Activated naive CD4-positive, alpha-beta T cell treated with anti-CD3 and anti-CD28 coated beads, Interleukin-2, amount 50 U/mL, for 16 hours (primary cell): ENCODE measurements at regions not wholly inside any gene's neighbourhood (a gene's known extent, or its start where the extent isn't known, plus 50 kb on each side); places are given as distances from the start of the nearest gene placed in this dataset.

Experiments
- DNase-seq: peaks from one replicate; pipeline ENCODE4 v3.0.0-alpha.2; 2020

DNA sequence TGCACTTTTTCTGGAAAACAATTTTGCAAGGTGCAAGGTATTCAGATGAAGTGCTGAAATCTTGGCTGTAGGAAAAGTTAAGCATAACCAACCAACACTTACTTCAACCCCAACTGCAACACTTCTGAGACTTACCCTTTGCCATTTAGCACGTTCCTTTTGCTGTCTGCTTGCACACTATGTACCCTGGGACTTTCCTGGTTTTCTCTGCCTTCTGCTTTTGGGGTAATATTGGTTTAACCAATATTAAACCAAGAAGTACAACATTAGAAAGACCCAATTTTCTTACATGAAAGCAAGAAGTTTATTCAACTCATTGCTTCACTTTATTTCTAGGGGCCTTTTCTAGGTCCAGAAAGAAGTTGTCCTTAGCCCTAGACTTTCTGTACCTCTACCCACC is 193.0 kb downstream of the HLX start:
- DNase-seq = no peak

DNA sequence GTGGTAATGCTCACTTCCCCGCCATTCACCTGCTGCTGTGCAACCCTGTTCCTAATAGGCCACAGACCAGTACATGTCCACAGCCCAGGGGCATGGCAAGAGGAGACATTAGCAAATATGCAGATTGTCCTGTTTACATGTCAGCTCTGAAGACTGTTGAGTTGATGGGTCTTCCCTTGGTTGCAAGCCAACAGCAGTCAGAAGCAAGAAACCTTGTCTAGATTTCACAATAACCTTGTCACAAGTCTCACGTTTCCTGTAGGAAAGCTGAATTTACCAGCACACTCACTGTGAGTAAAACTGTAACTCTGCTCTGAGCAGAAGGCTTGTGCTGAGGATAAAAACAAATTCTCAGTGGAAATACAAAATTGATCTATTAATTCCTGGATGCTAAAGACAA is 195.1 kb downstream of the HLX start:
- DNase-seq = no peak

DNA sequence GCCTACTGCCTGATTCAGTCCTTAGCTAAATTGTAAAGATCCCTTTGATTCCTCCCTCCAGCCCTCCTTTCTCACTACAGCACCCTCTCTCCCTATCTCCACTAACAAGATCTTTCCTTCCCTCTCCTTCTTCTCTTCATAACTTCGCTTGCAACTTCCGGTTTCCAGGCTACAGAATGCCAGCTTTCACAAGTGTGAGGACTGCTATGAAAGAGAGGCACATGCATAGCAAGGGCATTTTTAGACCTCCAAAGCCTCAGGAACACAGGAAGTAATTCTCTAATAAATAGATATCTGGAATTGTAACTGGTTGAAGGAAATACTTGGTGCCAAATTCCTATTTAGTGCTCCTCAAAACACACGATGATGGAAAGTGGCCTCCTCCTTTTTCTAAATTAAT is 196.7 kb downstream of the HLX start:
- no peak for DNase-seq

DNA sequence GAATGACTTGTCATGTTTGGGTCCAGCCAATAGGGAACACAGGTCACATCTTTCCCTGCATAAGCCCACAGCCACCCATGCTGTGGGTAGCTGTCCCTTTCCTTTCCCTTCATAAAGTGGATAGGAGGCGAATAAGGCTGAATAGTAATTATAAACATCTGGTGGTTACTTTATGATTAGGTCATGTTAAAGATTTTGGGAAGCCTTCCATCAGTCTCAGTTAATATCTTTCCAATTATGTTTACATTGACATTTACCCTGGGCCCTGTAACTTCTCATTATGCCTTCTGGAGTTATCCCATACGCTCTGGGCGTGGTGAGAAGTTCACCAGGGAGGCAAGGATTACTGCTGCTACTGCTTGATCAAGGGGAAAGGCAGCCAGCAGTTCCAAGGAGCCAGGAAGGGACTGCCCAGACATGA is 197.2 kb downstream of the HLX start:
- no peak for DNase-seq

DNA sequence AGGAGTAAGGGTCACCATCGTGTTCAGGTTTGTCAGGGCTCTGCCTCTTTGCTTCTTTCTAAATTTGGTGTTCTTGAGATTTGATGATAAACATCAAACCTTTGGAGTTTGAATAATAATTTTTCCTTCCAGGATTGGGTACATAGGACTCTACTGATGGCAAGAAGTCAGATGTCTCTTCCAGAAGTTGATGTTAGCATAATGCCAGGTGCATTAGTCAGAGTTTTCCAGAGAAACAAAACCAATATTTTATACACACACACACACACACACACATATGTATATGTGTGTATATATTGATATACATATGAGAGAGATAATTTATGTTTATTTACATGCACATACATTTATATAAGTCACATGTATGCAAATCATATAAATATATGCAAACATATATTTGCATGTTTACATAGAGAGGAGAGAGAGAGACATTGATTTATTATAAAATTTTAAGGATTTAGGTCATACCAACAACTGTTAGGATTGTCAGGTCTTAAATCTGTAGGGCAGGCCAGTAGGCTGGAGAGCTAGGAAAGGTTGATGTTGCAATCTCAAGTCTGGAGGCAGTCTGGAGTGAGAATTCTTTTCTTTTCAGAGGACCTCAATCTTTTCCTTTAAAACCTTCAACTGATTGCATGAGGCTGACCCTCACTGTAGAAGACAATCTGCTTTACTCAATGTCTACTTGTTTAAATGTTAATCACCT is 199.2 kb downstream of the HLX start:
- no peak for DNase-seq

DNA sequence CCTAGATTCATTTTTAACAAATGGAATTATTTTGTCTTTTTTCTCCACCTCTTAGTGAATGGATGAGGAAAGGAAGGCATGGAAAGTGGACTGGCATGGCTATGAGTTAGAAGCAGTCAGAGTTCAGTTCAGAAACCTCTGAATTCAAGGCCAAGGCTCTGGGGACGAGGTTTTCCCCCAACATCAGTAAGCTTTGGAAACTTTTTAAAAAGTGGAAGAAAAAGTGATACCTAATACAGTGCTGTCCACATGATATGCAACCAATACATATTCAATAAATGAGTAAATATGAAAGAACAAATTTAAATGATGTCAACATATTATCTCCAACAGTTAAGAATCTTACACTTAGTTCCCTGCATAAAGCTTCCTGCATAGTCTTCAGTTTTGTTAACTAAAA is 204.7 kb downstream of the HLX start:
- DNase-seq = no peak

DNA sequence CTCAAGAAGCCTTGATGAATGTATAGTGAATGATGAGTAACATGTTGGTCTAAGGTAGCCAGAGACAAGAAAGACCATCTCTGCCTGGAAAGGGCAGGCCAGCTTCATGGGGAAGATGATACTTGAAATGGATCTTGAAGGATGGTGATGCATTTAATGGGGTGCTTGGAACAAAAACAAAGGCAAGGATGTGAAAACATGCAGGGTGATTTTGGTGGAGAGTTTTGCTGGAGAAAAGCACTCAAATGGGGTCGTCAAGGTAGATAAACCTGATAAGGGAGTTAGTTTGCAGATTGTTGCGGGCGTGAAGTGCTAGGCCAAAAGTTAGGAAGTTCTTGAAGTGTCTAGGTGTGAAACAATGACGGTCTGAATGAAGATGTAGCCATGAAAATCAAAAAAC is 205.4 kb downstream of the HLX start:
- DNase-seq = no peak

DNA sequence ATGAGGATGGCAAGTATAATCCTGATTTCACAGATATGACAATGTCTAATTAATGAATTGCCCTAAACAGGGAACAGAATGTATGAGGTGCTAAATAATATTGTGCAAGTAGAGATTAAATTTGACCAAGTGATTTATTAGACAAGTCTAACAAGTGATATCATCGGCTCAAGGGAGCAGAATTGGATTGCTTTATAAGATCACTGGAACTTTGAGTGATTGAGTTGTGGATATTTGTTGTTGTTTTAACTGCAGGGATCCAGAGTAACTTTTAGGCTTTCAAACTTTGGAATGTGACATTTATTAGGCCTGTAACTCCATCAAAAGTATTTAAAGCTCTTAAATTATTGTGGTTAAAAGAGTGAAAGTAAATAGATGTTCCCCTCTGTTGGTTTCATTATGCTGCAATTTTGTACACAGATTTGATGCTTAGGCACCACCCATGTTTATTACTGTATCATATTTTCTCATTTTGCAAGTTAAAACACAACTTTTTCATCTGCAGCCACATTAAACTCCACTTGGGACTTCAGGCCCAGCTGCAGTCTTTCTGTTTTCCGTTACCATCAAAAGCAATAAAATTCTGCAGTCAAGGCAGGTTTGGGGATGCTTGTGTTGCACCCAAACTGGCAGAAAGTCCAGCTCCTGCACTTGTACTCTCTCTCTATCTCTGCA is 206.6 kb downstream of the HLX start:
- no peak for DNase-seq

DNA sequence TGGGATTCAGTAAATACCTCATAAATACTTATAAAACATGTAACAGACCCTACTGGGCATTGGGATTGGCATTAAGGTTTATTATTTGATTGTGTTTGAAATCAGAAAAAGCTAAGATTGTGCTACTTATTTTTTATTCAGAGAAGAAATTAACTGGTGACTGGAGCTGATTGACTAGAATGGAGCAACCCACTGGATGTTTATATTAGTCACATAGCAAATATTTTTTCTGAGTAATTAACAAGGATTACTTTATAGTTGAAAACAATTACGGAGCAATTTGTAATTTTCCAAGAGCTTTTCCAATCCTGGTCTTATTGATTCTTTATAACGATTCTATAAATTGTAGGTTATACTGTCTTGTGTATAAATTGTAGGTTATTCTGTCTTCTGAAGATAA is 208.7 kb downstream of the HLX start:
- DNase-seq = no peak

DNA sequence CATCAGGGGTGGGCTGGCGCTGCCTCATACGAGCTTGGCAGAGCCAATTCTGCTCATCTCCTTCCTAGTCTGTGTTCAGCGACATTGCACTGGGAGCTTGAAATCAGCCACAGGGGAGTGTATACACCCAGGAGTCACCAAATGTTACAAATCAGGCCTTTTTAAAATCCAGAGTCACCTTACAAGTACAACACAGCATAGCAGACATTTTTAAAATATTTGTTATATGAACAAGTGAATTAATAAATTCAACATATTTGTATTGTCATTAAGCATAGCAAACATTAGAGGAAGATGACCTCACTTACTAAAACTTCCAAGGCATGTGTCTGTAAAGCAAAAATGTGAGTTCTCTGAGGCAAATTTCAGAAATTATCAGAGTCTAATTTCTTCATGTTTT is 210.0 kb downstream of the HLX start:
- DNase-seq = no peak

DNA sequence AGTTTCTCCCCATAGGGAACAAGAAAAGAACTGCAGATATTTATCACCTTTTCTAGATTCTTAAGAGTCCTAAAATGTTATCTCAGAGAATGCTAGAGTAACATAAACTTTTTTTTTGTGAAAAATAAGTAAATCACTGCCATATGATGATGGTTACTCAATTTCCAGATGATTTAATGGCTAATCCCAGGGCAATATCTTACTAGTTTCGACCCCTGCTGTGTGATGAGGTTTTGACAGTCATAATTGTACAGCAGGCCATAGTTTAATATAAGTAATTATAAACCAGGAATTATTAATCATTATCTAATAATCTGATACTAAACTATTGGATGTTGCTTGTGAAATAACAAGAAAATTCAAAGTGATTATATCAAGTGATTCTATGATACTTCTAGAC is 210.6 kb downstream of the HLX start:
- no peak for DNase-seq

DNA sequence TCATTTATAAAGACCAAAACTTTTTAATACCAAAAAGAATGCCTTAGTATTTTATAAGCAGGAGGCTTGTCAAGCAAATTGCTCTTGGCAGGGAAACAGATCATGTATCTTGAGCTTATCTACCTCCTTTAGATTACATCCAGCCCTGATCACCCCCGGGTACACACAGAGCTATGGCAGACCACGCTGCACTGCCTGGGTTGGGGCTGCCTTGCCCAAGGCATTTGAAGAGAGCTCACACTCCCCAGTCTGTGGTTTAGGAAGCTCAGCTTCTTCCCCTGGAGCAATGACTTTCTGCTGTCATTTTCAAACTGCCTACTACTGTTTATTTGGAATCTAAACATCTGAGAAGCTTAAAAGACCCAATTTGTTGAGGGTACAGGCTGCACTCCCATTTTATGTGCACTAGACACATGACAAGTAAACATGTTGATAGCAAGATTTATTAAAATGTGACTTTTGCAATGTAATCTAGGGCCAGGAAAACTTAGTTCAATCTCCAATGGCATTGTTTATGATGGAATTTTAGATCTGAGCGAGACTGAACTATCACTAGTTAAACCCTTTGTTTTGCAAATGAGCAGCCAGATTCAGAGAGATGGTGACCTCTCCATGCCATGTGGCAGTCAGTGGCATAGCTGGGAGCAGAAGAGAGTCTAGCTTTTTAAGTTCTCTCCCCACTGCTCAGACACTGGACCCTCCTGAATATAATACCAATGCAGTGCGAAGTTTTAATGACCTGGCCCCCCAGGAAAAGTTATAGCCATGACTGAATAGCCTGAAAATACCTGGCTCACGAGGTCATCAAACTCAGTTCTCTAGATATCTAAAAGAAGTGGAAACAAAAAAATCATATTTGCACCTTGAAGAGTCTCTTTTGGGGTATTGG is 214.9 kb downstream of the HLX start:
- DNase-seq = no peak

DNA sequence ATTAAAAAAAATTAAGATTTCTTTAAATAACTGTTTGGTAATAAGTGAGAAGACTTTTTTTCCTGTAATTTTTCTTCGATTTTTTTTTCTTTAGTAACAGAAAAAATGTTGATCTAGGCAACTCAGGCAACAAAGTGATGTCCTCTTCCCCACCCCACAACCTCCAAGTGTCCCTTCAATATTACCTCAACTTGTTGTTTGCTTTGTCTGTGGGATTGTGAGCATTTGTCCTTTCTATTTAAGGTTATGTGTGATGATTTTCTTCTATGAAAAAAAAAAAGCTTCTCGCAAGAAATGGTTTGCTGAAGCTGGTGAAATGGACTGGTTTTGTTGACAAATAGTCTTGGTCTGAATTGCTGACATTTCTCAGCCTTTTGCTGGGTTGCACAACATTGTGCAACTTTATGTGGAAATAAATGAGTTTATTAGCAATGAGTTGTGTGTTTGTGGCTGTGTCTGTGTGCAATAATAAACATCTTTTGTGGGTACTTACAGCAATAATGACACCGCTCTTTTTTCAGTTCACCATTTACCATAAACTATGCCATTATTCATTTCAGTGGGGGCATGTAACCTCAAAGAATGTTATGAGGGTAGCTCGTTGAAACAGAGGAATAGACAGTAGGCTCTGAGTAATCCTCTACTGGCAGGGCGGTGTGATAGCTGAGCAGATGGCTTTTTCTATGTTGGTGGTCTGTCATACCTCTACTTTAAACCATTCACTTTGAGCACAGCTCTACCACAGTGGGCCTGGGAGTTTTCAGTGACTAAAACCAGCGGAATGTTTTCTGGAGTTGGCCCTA is 218.4 kb downstream of the HLX start:
- DNase-seq = no peak

DNA sequence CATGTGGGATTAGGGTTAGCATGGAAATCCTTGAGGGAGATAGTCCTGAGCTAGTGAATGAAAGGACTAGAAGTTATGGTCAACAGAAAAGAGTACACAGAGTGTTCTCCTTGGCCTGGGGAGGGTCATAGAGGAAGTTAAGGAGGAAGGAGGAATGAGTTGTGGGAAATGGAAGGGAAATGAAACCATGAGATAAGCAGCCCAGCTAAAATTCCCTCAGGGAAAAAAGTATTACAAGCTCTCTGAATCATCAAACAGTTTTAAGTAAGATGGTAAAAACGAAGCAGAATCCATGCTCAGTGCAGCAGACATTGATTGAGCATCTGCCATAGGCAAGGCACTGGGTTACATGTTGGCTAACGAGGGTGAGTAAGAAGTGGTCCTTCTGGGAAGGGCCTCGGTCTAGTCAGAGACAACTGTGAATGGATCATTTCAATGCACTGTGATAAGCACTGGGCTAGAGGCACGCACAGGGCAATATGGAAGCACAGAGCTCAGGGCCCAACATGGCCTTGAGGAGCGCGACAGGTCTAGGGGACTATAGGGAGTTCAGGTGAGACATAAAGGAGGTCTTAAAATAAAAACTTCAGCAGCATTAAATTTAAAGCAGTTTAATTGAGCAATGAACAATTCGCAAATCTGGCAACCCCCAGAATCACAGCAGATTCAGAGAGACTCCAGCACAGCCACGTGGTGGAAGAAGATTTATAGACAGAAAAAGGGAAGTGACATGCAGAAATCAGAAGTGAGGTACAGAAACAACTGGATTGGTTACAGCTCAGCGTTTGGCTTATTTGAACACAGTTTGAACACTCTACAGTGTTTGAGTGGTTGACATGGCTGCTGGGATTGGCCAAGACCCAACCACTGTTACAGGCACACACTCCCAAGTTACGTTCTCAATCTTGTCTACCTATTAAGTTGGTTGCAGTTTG is 219.5 kb downstream of the HLX start:
- DNase-seq = no peak

DNA sequence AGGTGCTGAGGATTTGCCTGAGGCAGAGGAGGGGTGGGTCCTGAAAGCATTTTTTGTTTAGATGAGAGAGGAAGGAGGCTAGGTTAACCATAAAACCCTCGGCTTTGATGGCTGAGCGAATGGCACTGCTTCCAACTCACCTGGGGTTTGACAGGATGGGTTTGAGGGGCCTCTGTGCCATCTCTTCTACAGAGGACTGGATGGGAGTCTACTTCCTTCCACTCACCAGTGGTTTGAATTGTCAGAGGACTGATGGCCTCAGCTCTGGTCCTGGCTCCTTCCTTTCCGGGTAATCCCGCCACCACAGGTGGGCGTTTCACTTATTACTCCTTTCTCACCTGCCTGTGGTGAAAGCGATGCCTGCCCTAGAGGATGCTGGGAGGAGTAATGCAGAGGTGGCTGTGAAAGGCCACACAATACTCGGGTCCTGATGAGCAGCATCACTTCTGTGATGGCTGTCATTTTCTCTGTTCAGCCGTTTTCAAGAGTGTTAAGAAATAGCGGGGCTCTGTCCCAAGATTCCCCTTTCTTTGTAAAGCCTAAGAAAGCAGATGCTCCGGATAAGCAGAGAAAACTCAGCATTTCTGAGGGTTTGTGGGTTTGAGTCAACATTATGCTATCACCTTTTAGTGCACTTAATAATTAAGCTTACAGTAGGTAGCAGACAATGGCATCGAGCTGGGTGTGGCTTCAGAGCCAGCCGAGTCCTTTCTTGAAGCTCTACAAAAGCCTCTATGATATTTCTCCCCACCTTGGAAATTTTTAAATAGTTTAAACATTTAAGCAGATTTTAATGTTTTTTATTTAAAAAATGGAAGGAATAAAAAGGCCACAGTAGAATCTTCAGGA is 220.7 kb downstream of the HLX start:
- no peak for DNase-seq

DNA sequence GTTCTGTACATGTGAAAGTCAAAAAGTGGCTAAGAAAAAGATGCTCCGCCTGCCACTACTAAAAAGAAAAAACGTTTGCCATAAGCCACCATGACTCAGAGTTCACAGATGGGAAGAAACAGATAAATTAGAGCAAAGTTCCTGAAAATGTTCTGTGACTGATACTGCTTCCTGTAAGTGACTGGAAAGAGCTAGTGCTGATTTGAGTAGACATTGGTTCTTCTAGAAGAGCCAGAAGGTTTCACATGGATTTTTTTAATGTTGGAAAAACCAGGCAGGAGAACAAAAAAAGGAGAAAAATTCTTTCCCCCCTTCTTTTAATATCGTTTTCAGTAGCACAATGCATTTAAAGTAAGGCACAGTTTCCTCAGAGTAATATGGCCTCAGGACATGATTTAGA is 221.4 kb downstream of the HLX start:
- no peak for DNase-seq

DNA sequence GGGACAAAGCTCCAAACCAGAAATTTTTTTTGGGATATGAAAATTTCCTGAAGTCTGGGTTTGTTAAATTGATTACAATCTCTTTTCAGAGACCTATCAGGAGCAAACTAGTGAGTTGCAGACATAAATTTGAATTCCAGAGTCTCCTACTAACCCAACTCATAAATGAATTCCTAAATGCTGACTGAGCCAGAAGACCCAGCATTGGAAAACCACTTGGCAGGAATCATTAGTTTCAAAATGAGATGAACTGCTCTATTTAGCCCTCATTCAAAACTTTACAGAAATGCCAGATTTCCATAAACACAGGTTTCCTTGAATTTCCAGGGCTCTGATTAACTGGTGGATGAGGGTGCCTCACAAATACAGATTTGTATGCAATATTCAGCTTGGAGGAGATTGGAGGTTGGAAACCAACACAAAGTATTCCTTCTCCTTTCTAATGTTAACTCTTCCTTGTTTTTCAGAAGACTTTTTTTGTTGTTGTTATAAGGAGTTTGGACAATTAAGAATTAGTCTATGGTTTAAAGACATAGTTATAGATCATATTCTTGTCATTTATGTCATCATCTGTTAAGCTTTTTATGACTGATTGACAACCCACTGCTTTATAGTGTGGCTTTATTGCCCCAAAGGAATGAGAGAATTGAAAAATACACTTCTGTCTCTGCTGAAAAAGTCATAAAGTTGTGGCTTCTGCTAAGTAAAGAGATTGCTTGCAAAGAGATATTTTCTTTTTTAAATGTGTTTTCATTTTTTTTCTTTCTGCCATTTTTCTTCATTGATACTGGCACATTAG is 222.8 kb downstream of the HLX start:
- no peak for DNase-seq

DNA sequence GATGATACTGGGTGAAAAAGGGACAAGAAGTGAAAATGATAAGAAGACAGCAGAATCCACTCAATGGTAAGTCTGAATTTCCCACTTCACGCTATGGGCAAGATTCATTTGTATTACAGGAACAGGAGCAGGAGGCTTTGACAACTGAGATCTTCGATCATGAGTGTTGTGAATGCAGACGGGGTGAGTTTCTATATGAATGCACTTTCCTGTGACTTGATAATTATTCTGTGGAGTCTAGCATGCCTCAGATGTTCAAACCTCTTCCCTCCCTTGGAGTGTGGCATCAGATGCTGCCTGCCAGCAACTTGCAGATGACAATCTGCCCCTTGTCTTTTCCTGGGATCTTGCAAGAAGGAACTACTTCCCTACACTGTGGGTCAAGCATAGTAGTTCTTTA is 225.4 kb downstream of the HLX start:
- no peak for DNase-seq

DNA sequence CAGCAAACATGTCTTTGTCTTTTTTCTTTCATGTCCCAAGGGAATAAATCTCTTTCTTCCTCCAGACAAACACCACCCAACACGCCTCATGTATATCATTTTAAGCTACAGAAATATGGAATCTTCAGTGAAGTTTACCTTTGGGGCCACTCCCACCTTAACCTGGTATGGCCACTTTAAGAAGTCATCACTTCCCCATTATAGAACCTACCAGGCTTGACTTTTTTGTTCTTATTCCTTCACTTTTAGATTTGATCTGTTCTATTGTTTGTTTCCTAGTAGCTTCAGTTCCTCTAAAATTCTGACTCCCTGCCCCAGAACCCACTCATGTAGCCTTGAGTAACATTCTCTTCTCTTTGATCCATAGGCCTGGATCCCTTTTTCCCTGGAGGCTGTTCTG is 226.3 kb downstream of the HLX start:
- no peak for DNase-seq

DNA sequence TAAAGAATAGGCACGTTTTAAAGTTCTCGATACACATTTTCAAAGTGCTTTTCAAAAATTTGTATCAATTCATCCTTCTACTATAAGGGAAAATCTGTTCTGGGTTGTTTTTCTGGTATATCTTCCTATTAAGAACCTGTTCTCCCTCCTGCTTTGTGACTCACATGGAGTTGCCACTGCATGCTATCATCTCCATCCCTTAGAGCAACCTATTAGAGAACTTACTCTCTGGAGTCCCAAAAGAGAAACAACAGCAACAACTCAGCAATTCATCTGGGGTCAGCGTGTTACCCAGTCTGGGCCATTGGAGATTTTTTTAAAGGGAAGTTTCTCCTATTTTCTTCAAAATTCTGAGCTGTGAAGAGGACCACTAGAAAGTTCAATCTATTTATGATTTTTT is 227.4 kb downstream of the HLX start:
- DNase-seq = no peak
